ENCODE measurements at regions not wholly inside any gene's neighbourhood (a gene's known extent, or its start where the extent isn't known, plus 50 kb on each side); places are given as distances from the start of the nearest gene placed in this dataset.

GRCh38 chr6:2429032-2429431, 183.6 kb upstream of the GMDS start:
- intact Hi-C loops (cut with DNase I): no loop called here
- no peaks in the 10 kb centered on the region for H3K36me3 ChIP-seq (ENCODE audit: control insufficient read depth in 2 of 3, insufficient read depth in 3 of 3, low read length in 3 of 3)
- TF ChIP-seq CTCF (IDR thresholded peaks at IDR 0.05; ENCODE audit: borderline replicate concordance, extremely low read depth, insufficient read depth): no peak
- DNase-seq (no peak), FAIRE-seq (no peak)
- no peak overlapping the region for H3K27ac ChIP-seq (ENCODE audit: low read depth in 2 of 2, low read length in 2 of 2)
- H3K9ac ChIP-seq (ENCODE audit: low read length in 3 of 3): no peak overlapping the region
- no peak overlapping the region for H3K4me3 ChIP-seq (ENCODE audit: low read length in 3 of 3)
- no peaks in the 10 kb centered on the region for H3K9me3 ChIP-seq (ENCODE audit: control insufficient read depth in 2 of 3, insufficient read depth in 1 of 3, low read length in 3 of 3)
- H3K27me3 ChIP-seq (ENCODE audit: control insufficient read depth, insufficient read depth, low read length): no peaks in the 10 kb centered on the region
- peaks cover 0 to 4% (median 0%) of the 10 kb centered on the region in 3 donors for H3K4me1 ChIP-seq (ENCODE audit: control insufficient read depth in 2 of 3, insufficient read depth in 2 of 3, low read depth in 1 of 3, low read length in 3 of 3)

- no peak for DNase-seq
- Histone ChIP-seq H3K36me3 (ENCODE audit: control insufficient read depth in 2 of 3, insufficient read depth in 3 of 3, low read length in 3 of 3) (no peaks in the 10 kb centered on the region), H3K4me3 (ENCODE audit: low read length in 3 of 3) (no peak overlapping the region), H3K27ac (ENCODE audit: low read depth in 2 of 2, low read length in 2 of 2) (no peak overlapping the region), H3K27me3 (ENCODE audit: control insufficient read depth, insufficient read depth, low read length) (no peaks in the 10 kb centered on the region), H3K9me3 (ENCODE audit: control insufficient read depth in 2 of 3, insufficient read depth in 1 of 3, low read length in 3 of 3) (no peaks in the 10 kb centered on the region), H3K9ac (ENCODE audit: low read length in 3 of 3) (no peak overlapping the region), H3K4me1 (ENCODE audit: control insufficient read depth in 2 of 3, insufficient read depth in 2 of 3, low read depth in 1 of 3, low read length in 3 of 3) (no peaks in the 10 kb centered on the region)
- FAIRE-seq: no peak
- intact Hi-C loops (cut with DNase I): no loop called here
- TF ChIP-seq CTCF (IDR thresholded peaks at IDR 0.05; ENCODE audit: borderline replicate concordance, extremely low read depth, insufficient read depth): no peak
Measured at GRCh38 chr6:2426561-2427340, 181.3 kb upstream of the GMDS start.

- FAIRE-seq: no peak
- TF ChIP-seq CTCF (IDR thresholded peaks at IDR 0.05; ENCODE audit: borderline replicate concordance, extremely low read depth, insufficient read depth): no peak
- H3K9ac ChIP-seq (ENCODE audit: low read length in 3 of 3): no peak overlapping the region
Measured at GRCh38 chr6:2416128-2416712, 170.8 kb upstream of the GMDS start.

More at GRCh38 chr6:2416128-2416712, 170.8 kb upstream of the GMDS start:
- no peak overlapping the region for H3K27ac ChIP-seq (ENCODE audit: low read depth in 2 of 2, low read length in 2 of 2)
- H3K27me3 ChIP-seq (ENCODE audit: control insufficient read depth, insufficient read depth, low read length): no peaks in the 10 kb centered on the region
- no peak overlapping the region for H3K4me3 ChIP-seq (ENCODE audit: low read length in 3 of 3)
- intact Hi-C loops (cut with DNase I): no loop called here
- no peaks in the 10 kb centered on the region for H3K36me3 ChIP-seq (ENCODE audit: control insufficient read depth in 2 of 3, insufficient read depth in 3 of 3, low read length in 3 of 3)
- H3K4me1 ChIP-seq (ENCODE audit: control insufficient read depth in 2 of 3, insufficient read depth in 2 of 3, low read depth in 1 of 3, low read length in 3 of 3): no peaks in the 10 kb centered on the region
- H3K9me3 ChIP-seq (ENCODE audit: control insufficient read depth in 2 of 3, insufficient read depth in 1 of 3, low read length in 3 of 3): no peaks in the 10 kb centered on the region
- DNase-seq: no peak

All from kidney (tissue), 13 donors.